NB4 (cell line): ENCODE measurements at regions not wholly inside any gene's neighbourhood (a gene's known extent, or its start where the extent isn't known, plus 50 kb on each side); places are given as distances from the start of the nearest gene placed in this dataset.

Experiments used
- DNase-seq: peaks from one replicate; pipeline ENCODE4 v3.0.0; 2010; ENCODE audit warnings: low read depth
- H3K4me3 ChIP-seq: one replicate; pipeline ENCODE4 v1.5.1; 2011; ENCODE audit warnings: mild to moderate bottlenecking, low read depth, low read length, moderate library complexity
- MYC ChIP-seq: IDR thresholded peaks from 2 replicates; pipeline ENCODE4 v1.6.1; 2011; ENCODE audit warnings: low read depth, low read length
- POLR2A ChIP-seq: IDR thresholded peaks from 2 replicates; pipeline ENCODE4 v1.6.1; 2011; ENCODE audit warnings: mild to moderate bottlenecking; ENCODE audit not compliant: insufficient read length; ENCODE audit errors: extremely low read depth
- TF ChIP-seq, protein P1 (sequence below): IDR thresholded peaks from 2 replicates; pipeline ENCODE4 v1.6.1; 2011; ENCODE audit warnings: low read depth, low read length
- TF ChIP-seq, protein P2 (sequence below): IDR thresholded peaks from one replicate; pipeline ENCODE4 v1.5.1; 2012; ENCODE audit warnings: low read depth, low read length

GRCh38 chr5:126233256-126233655 lies 190.0 kb upstream of the GRAMD2B start:
- TF ChIP-seq, protein P1, sequence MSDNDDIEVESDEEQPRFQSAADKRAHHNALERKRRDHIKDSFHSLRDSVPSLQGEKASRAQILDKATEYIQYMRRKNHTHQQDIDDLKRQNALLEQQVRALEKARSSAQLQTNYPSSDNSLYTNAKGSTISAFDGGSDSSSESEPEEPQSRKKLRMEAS = no peak
- TF ChIP-seq POLR2A (no peak), MYC (no peak)
- TF ChIP-seq, protein P2, sequence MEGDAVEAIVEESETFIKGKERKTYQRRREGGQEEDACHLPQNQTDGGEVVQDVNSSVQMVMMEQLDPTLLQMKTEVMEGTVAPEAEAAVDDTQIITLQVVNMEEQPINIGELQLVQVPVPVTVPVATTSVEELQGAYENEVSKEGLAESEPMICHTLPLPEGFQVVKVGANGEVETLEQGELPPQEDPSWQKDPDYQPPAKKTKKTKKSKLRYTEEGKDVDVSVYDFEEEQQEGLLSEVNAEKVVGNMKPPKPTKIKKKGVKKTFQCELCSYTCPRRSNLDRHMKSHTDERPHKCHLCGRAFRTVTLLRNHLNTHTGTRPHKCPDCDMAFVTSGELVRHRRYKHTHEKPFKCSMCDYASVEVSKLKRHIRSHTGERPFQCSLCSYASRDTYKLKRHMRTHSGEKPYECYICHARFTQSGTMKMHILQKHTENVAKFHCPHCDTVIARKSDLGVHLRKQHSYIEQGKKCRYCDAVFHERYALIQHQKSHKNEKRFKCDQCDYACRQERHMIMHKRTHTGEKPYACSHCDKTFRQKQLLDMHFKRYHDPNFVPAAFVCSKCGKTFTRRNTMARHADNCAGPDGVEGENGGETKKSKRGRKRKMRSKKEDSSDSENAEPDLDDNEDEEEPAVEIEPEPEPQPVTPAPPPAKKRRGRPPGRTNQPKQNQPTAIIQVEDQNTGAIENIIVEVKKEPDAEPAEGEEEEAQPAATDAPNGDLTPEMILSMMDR = no peak
- no peak for DNase-seq

GRCh38 chr5:126234563-126235195 lies 188.5 kb upstream of the GRAMD2B start:
- DNase-seq = peak; percentile 32
- H3K4me3 ChIP-seq = no peak overlapping the region
- TF ChIP-seq, protein P2 = peak; percentile 84
- TF ChIP-seq, protein P1 = no peak
- no peak for TF ChIP-seq POLR2A

More at GRCh38 chr5:126233256-126233655, 190.0 kb upstream of the GRAMD2B start:
- no peak overlapping the region for H3K4me3 ChIP-seq

DNA sequence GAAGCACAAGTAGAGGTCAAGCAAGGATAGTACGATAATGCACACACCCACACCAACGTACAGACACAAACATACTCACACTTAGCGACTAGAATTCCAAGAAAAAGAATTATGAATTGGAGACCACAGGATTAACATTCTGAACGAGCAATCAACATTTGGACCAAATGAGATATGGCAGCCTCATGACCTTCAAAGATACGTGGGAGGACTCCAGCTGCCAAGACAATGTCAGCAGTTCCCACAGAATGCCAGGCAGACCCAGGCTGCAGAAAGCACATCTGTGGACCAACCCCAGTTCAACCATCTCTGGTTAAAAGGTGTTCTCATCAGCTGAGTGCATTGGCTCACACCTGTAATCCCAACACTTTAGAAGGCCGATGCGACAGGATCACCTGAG lies 187.6 kb upstream of the GRAMD2B start:
- no peak for DNase-seq
- no peak overlapping the region for H3K4me3 ChIP-seq
- TF ChIP-seq, protein P1 = no peak
- TF ChIP-seq MYC (no peak), POLR2A (no peak)
- TF ChIP-seq, protein P2 = no peak

DNA sequence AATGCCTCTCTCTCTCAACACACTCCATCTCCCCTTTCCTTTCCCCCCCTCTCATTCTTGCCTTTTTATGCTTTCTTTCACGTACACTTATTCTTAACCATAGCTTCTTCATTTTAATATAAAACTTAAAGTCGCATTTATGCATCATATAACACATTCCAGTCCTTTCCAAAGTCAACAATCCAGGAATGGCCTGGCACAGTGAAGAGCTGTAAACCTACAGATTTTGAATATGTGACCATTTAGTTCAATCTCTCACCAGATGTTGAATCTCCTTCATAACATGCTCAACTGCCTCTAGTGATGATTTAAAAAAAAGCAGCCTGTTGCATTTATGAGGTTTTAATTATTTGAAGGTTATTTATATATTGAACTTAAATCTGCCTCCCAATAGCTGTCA lies 186.2 kb upstream of the GRAMD2B start:
- TF ChIP-seq, protein P2 = no peak
- no peak for TF ChIP-seq MYC
- TF ChIP-seq POLR2A = no peak
- TF ChIP-seq, protein P1 = no peak
- H3K4me3 ChIP-seq = no peak overlapping the region
- DNase-seq = no peak

DNA sequence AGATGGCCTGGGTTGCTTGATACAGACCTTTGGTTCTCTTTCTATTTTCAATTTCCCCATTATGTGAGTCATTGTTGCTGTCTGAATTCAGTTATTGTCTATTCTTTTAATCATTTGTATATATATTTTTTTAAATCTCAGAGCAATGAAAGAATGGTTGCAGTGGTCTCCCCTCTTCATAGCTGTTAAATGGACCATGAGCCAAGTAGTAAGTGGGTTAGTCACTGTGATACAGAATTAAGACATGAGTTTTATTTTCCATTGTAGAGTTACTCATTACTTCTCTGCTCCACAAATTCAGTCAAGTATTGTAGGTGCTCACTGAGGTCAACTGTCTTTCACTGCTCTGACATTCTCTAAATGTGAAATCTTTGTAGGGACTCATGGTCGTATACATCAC lies 174.6 kb upstream of the GRAMD2B start:
- TF ChIP-seq, protein P2 = no peak
- TF ChIP-seq, protein P1 = no peak
- TF ChIP-seq POLR2A = no peak
- no peak for TF ChIP-seq MYC
- no peak overlapping the region for H3K4me3 ChIP-seq
- no peak for DNase-seq

- TF ChIP-seq, protein P2 = no peak
- TF ChIP-seq POLR2A (no peak), MYC (no peak)
- TF ChIP-seq, protein P1 = no peak
- no peak overlapping the region for H3K4me3 ChIP-seq
- no peak for DNase-seq
These were observed 172.2 kb upstream of the GRAMD2B start for GRCh38 chr5:126251024-126251423.
